Middle frontal gyrus (tissue), 1 donor: ENCODE measurements at regions not wholly inside any gene's neighbourhood (a gene's known extent, or its start where the extent isn't known, plus 50 kb on each side); places are given as distances from the start of the nearest gene placed in this dataset.

Source experiments
- DNase-seq: peaks from one replicate; pipeline ENCODE4 v3.0.0-alpha.2; 2015; ENCODE audit warnings: low spot score; ENCODE audit errors: extremely low spot score

GRCh38 chr1:221832151-221832550 is 90.3 kb upstream of the DUSP10 start:
- no peak for DNase-seq

- no peak for DNase-seq
Measured at GRCh38 chr1:221829327-221830015, 87.6 kb upstream of the DUSP10 start.

GRCh38 chr1:221827307-221827642 is 85.4 kb upstream of the DUSP10 start:
- no peak for DNase-seq

DNA sequence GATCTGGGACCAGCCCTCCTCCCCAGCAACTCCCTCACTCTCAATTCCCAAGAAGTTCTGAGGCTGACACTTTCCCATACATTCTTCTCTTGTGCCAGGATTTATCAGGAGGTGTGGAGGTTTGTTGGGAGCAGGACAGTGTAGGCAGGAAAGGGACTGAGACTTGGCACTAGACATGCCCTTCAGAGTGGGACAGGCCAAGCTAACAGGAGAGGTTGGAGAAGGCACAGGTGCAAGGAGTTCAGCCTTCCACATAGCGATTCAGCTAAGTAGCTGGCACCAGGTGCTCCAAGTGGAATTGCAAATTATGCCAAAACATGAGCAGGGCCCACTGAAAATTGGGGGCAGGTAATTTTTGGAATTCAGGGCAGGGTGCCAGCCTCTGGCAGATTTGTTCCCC is 83.0 kb upstream of the DUSP10 start:
- no peak for DNase-seq

DNA sequence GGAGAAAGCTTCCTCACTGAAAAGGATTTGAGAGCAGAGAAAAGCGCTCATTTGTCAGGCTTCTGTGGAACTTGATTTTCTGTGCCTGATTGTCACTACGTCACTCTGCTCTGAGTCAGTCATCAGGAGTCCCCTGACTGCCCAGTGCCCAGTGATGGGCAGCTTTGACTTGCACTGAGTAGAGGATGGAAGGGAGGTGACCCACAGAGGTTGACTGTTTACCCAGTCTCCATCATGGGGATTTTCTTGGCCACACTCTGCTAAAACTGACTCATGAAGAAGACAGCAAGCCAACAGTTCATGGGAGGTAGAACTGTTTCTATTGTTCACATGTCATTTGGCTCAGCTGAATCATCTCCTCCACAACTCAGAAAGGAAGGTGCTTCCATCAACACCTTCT is 82.1 kb upstream of the DUSP10 start:
- no peak for DNase-seq

DNA sequence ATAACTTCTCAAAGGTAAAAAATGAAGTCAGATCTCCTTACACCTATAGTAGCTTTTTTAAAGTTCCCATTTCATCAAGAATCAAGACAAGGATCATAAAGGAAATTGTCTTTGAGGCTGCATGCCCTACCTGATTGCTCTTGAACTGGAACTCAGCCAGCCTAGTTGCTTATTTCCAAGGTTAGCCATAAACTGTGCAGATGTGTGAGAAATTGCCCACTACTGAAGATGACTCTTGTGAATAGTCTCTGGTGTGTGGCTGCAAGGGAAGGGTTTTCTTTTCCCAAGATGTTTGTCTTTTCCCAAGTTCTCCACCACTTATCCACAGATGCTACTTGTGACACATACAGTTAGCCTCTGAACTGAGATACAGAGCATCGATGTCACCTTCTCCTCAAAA is 81.7 kb upstream of the DUSP10 start:
- DNase-seq, result no peak

- DNase-seq, result no peak
Measured at GRCh38 chr1:221823149-221823548, 81.3 kb upstream of the DUSP10 start.

- DNase-seq, result no peak
Measured at GRCh38 chr1:221822591-221822990, 80.7 kb upstream of the DUSP10 start.

GRCh38 chr1:221816899-221817298 is 75.0 kb upstream of the DUSP10 start:
- DNase-seq, result no peak

- no peak for DNase-seq
Measured at GRCh38 chr1:221815660-221816059, 73.8 kb upstream of the DUSP10 start.

- DNase-seq, result no peak
Measured at GRCh38 chr1:221813887-221814286, 72.0 kb upstream of the DUSP10 start.

DNA sequence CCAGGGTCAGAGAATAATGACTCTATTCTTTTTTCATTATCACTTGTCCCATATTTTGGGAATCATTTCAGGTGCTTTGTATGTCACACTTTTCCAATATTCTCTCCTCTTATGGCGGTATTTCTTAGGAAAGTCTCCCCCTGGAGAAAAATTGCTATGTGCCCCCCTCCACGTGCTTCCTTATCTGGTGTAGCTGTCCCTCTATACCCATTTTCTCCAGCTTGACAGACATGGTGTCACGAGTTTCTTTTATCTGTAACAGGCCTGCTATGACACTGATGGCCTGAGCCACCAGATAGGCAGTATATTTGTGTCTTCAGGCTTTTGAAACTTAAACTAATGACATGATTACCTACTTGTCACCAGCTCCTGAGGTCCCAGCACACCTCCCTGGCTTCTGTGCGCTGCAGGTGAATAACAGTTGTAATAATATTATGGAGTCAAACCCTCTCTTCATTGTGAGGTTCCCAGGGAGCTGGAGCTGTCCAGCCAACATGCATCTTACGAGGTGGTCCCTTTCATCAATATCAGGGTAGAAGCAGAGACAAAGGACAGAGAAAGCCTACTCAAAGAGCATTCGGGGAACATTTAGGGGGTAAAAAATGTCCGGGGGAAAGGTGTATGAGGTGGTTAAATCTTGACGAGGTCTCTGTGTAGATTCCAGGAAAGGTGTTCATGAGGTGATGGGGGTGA is 71.2 kb upstream of the DUSP10 start:
- no peak for DNase-seq

- no peak for DNase-seq
Measured at GRCh38 chr1:221812088-221812752, 70.3 kb upstream of the DUSP10 start.

DNA sequence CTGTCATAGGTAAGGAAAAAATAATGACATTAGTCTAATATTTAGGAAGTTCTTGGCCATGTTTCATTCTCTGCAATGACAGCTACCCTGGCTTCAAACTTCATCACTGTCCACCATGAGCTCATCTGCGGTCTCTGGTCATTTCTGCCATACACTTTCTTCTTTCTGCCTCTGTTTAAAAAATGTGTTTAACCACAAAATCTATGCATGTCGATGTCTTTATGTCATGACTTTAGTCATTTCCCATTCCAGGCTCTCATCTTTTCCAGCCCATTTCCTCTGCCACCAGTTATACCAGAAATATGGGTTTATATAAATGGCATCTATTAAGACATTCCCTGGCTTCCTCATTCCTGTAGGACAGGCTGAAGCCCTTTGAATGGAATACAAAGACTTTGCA is 68.5 kb upstream of the DUSP10 start:
- DNase-seq, result no peak

- DNase-seq, result no peak
Measured at GRCh38 chr1:221809091-221810029, 67.5 kb upstream of the DUSP10 start.

DNA sequence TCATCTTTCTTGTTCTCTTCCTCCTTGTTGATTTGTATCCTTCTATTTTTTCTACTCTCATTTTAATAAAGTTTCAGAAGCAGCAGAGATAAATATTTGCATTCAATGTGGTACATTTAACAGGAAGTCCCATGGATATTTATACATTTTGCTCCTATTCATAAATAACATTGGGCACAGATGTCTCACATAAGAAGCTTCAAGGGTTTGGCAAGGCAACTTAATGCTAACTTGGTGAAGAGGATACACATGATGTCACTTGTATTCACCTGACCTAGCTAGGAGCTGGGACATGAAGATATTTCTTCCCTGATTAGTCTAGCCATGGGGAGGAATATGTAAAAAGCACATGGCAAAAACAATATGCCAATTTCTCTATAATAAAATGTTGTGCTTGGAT is 65.1 kb upstream of the DUSP10 start:
- no peak for DNase-seq

GRCh38 chr1:221806236-221806635 is 64.3 kb upstream of the DUSP10 start:
- no peak for DNase-seq

- DNase-seq, result no peak
Measured at GRCh38 chr1:221805121-221805520, 63.2 kb upstream of the DUSP10 start.

- DNase-seq, result no peak
Measured at GRCh38 chr1:221804303-221804702, 62.4 kb upstream of the DUSP10 start.

DNA sequence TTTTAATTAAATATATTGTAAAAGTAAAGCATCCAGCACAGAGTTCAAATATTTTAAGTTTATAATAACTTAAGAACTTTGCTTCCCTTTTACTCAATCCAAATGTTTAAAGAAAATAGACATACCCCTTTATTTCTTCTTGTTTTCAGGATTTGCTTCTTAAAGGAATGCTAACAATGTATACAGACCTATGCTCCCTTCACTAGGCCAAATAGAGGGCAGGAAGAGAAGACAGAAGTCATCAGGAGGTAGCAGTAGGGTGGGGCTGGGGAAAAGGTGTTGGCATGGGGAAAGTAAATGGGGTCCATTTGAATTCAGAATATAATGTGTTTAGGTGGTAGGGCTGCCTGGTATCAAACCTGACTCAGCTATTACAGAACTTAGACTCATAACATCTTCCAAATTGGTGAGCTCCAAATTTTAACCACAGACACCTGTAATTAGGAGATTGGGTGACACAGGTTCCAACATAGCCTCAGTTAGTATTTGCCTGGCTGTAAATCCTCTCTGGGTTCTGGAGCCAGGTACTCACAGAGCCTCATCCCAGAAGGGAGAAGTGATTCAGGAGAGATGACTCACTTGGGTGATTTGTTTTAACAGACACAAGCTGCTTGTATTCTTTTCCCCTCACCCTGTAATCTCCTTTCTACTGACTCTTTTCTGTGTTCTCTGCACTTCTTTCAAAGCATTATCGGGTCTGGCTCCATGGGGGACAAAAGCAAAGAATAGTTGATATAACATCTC is 60.1 kb upstream of the DUSP10 start:
- no peak for DNase-seq

DNA sequence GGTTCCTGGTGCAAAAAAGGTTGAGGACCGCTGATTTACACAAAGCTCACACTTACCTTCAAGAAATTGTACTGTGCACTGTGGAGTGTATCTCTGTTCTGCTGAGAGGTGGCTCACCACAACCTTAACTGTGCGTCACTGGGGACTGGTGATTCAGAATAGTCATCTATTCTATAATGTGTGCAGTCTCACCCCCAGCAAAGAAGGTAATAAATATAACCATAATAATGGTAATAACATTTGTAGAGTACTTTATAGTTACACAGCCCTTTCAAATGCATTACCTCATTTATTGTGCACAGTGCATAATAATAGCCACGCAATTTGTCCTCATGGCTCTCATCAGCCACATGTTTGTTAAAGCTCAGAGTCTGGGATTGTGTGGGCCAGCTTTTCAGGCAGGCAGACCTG is 59.4 kb upstream of the DUSP10 start:
- DNase-seq, result no peak
